HepG2 (cell line): ENCODE measurements at regions not wholly inside any gene's neighbourhood (a gene's known extent, or its start where the extent isn't known, plus 50 kb on each side); places are given as distances from the start of the nearest gene placed in this dataset.

Experiments used
- MAFG ChIP-seq: sonication (generic); formaldehyde crosslinking; IDR thresholded peaks from 2 replicates; pipeline ENCODE4 v1.5.1; 2020; ENCODE audit warnings: mild to moderate bottlenecking, missing genetic modification reagents
- MTF2 ChIP-seq: sonication (generic); formaldehyde crosslinking; IDR thresholded peaks from 2 replicates; pipeline ENCODE4 v1.5.0; 2020; ENCODE audit warnings: missing genetic modification reagents, borderline replicate concordance
- NCOA1 ChIP-seq: sonication (generic); formaldehyde crosslinking; IDR thresholded peaks from 2 replicates; pipeline ENCODE4 v1.9.0; 2021; ENCODE audit warnings: missing genetic modification reagents
- NFYC ChIP-seq: IDR thresholded peaks from 2 replicates; pipeline ENCODE4 v1.6.1; 2016; ENCODE audit warnings: missing genetic modification reagents, missing compliant biosample characterization
- POLR2A ChIP-seq, 2 experiments: IDR thresholded peaks; 2 replicates each; pipeline ENCODE4 v1.6.1; 2011; ENCODE audit warnings: low read depth in 2 of 2, low read length in 2 of 2, mild to moderate bottlenecking in 1 of 2, moderate library complexity in 1 of 2; ENCODE audit not compliant: insufficient read depth in 1 of 2
- TF ChIP-seq, protein P1 (sequence below): sonication (generic); formaldehyde crosslinking; IDR thresholded peaks from 2 replicates; pipeline ENCODE4 v1.4.0; 2020; ENCODE audit warnings: missing genetic modification reagents, borderline replicate concordance
- TF ChIP-seq, protein P2 (sequence below): sonication (generic); formaldehyde crosslinking; IDR thresholded peaks from 2 replicates; pipeline ENCODE4 v1.4.0; 2020; ENCODE audit warnings: mild to moderate bottlenecking, missing genetic modification reagents, borderline replicate concordance
- TF ChIP-seq, protein P3 (sequence below): sonication (generic); formaldehyde crosslinking; IDR thresholded peaks from 2 replicates; pipeline ENCODE4 v1.5.1; 2020; ENCODE audit warnings: missing genetic modification reagents, mild to moderate bottlenecking, borderline replicate concordance
- TF ChIP-seq, protein P4 (sequence below): sonication (generic); formaldehyde crosslinking; IDR thresholded peaks from 2 replicates; pipeline ENCODE4 v1.4.0; 2020; ENCODE audit warnings: missing genetic modification reagents, borderline replicate concordance

DNA sequence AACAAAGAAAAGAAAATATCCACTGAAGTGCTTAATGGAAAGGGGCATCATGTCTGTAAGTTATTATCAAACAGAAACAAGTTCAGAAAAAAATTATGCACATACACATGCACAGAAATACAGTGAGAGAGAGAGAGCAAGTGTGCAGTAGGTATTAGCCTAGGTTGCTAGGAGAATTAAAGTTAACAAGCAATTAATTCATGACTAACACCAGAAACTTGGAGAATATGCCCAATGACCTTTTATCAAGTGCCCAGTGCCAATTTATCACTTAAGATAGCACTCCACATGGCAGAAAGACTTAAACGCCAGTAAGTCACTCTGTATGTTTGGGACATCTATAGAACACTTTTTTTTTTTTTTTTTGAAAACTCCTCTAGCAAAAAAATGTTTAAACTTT lies 56.2 kb upstream of the SLC16A1 start (continued):
- TF ChIP-seq, protein P1, sequence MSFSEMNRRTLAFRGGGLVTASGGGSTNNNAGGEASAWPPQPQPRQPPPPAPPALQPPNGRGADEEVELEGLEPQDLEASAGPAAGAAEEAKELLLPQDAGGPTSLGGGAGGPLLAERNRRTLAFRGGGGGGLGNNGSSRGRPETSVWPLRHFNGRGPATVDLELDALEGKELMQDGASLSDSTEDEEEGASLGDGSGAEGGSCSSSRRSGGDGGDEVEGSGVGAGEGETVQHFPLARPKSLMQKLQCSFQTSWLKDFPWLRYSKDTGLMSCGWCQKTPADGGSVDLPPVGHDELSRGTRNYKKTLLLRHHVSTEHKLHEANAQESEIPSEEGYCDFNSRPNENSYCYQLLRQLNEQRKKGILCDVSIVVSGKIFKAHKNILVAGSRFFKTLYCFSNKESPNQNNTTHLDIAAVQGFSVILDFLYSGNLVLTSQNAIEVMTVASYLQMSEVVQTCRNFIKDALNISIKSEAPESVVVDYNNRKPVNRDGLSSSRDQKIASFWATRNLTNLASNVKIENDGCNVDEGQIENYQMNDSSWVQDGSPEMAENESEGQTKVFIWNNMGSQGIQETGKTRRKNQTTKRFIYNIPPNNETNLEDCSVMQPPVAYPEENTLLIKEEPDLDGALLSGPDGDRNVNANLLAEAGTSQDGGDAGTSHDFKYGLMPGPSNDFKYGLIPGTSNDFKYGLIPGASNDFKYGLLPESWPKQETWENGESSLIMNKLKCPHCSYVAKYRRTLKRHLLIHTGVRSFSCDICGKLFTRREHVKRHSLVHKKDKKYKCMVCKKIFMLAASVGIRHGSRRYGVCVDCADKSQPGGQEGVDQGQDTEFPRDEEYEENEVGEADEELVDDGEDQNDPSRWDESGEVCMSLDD (CRISPR knock-in tag), result no peak
- TF ChIP-seq, protein P2, sequence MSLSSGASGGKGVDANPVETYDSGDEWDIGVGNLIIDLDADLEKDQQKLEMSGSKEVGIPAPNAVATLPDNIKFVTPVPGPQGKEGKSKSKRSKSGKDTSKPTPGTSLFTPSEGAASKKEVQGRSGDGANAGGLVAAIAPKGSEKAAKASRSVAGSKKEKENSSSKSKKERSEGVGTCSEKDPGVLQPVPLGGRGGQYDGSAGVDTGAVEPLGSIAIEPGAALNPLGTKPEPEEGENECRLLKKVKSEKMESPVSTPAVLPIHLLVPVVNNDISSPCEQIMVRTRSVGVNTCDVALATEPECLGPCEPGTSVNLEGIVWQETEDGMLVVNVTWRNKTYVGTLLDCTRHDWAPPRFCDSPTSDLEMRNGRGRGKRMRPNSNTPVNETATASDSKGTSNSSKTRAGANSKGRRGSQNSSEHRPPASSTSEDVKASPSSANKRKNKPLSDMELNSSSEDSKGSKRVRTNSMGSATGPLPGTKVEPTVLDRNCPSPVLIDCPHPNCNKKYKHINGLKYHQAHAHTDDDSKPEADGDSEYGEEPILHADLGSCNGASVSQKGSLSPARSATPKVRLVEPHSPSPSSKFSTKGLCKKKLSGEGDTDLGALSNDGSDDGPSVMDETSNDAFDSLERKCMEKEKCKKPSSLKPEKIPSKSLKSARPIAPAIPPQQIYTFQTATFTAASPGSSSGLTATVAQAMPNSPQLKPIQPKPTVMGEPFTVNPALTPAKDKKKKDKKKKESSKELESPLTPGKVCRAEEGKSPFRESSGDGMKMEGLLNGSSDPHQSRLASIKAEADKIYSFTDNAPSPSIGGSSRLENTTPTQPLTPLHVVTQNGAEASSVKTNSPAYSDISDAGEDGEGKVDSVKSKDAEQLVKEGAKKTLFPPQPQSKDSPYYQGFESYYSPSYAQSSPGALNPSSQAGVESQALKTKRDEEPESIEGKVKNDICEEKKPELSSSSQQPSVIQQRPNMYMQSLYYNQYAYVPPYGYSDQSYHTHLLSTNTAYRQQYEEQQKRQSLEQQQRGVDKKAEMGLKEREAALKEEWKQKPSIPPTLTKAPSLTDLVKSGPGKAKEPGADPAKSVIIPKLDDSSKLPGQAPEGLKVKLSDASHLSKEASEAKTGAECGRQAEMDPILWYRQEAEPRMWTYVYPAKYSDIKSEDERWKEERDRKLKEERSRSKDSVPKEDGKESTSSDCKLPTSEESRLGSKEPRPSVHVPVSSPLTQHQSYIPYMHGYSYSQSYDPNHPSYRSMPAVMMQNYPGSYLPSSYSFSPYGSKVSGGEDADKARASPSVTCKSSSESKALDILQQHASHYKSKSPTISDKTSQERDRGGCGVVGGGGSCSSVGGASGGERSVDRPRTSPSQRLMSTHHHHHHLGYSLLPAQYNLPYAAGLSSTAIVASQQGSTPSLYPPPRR (CRISPR knock-in tag), result no peak
- no peak for TF ChIP-seq NCOA1 (CRISPR knock-in tag)
- TF ChIP-seq, protein P3, sequence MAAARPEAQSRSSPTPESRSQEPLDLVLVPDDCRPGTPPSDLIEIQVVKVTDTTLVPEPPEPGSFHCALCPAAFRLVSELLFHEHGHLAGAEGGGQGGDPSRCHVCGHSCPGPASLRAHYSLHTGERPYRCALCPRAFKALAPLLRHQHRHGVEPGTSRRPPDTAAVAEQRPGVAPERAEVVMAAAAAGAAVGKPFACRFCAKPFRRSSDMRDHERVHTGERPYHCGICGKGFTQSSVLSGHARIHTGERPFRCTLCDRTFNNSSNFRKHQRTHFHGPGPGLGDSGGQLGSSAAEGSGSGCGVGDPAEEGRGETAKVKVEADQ (CRISPR knock-in tag), result no peak
- TF ChIP-seq MAFG (CRISPR knock-in tag), result no peak
- TF ChIP-seq MTF2 (CRISPR knock-in tag), result no peak
- TF ChIP-seq, protein P4, sequence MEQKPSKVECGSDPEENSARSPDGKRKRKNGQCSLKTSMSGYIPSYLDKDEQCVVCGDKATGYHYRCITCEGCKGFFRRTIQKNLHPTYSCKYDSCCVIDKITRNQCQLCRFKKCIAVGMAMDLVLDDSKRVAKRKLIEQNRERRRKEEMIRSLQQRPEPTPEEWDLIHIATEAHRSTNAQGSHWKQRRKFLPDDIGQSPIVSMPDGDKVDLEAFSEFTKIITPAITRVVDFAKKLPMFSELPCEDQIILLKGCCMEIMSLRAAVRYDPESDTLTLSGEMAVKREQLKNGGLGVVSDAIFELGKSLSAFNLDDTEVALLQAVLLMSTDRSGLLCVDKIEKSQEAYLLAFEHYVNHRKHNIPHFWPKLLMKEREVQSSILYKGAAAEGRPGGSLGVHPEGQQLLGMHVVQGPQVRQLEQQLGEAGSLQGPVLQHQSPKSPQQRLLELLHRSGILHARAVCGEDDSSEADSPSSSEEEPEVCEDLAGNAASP (CRISPR knock-in tag), result no peak
- no peak for TF ChIP-seq NFYC (CRISPR knock-in tag)
- no peak for TF ChIP-seq POLR2A (IDR thresholded peaks at IDR 0.05; ENCODE audit: insufficient read depth in 1 of 2, low read depth in 2 of 2, low read length in 2 of 2)
